Nephron (organoid): ENCODE measurements at regions not wholly inside any gene's neighbourhood (a gene's known extent, or its start where the extent isn't known, plus 50 kb on each side); places are given as distances from the start of the nearest gene placed in this dataset.
"Not testable (repeated sequence)": the region's sequence is repeated elsewhere in the genome, so short reads cannot be mapped to it uniquely, and the experiment has no call there.

Source experiments
- H3K27ac Mint-ChIP-seq, 3 experiments: 2 replicates each; pipeline ENCODE4 v1.8.0; 2020; ENCODE audit warnings: mixed read lengths in 3 of 3, mild to moderate bottlenecking in 2 of 3, moderate library complexity in 1 of 3
- H3K27me3 Mint-ChIP-seq: 2 replicates; pipeline ENCODE4 v1.8.0; 2021; ENCODE audit warnings: low read depth, mild to moderate bottlenecking, moderate library complexity, mixed read lengths
- H3K36me3 Mint-ChIP-seq: 2 replicates; pipeline ENCODE4 v1.8.0; 2020; ENCODE audit warnings: low read depth, mixed read lengths
- H3K4me1 Mint-ChIP-seq: 2 replicates; pipeline ENCODE4 v1.8.0; 2020; ENCODE audit warnings: mixed read lengths
- H3K4me3 Mint-ChIP-seq, 3 experiments: 2 replicates each; pipeline ENCODE4 v1.8.0; 2020; ENCODE audit warnings: mild to moderate bottlenecking in 3 of 3, mixed read lengths in 3 of 3, moderate library complexity in 2 of 3
- H3K9me3 Mint-ChIP-seq: 2 replicates; pipeline ENCODE4 v1.8.0; 2020; ENCODE audit warnings: mixed read lengths
- CTCF ChIP-seq, 3 experiments: fragments of 200-600 bp; sonication (generic); IDR thresholded peaks; one replicate each; pipeline ENCODE4 v1.5.0; 2021; ENCODE audit warnings: antibody characterized with exemption in 3 of 3; ENCODE audit not compliant: unreplicated experiment in 3 of 3

GRCh38 chr9:102728946-102729345, 266.2 kb upstream of the CYLC2 start:
- H3K4me1 Mint-ChIP-seq, result no peaks in the 10 kb centered on the region

GRCh38 chr9:102714184-102714583, 280.9 kb upstream of the CYLC2 start:
- no peak overlapping the region for H3K27ac Mint-ChIP-seq
- H3K4me3 Mint-ChIP-seq, result no peak overlapping the region
- H3K36me3 Mint-ChIP-seq, result no peaks in the 10 kb centered on the region
- no peaks in the 10 kb centered on the region for H3K4me1 Mint-ChIP-seq
- H3K27me3 Mint-ChIP-seq, result no peaks in the 10 kb centered on the region
- H3K9me3 Mint-ChIP-seq, result peaks cover 7% of the 10 kb centered on the region
- no peak for TF ChIP-seq CTCF (IDR thresholded peaks at IDR 0.05; ENCODE audit: unreplicated experiment in 3 of 3)

More at GRCh38 chr9:102728946-102729345, 266.2 kb upstream of the CYLC2 start:
- H3K36me3 Mint-ChIP-seq, result no peaks in the 10 kb centered on the region
- peaks cover 10% of the 10 kb centered on the region for H3K9me3 Mint-ChIP-seq
- no peak overlapping the region for H3K4me3 Mint-ChIP-seq
- H3K27ac Mint-ChIP-seq, result no peak overlapping the region
- peaks cover 3% of the 10 kb centered on the region for H3K27me3 Mint-ChIP-seq
- no peak for TF ChIP-seq CTCF (IDR thresholded peaks at IDR 0.05; ENCODE audit: unreplicated experiment in 3 of 3)

GRCh38 chr9:102712910-102713309, 282.2 kb upstream of the CYLC2 start:
- H3K27me3 Mint-ChIP-seq, H3K4me3 Mint-ChIP-seq, H3K36me3 Mint-ChIP-seq, H3K4me1 Mint-ChIP-seq, H3K9me3 Mint-ChIP-seq, H3K27ac Mint-ChIP-seq: not testable (repeated sequence)

- peaks cover 6% of the 10 kb centered on the region for H3K9me3 Mint-ChIP-seq
- TF ChIP-seq CTCF (IDR thresholded peaks at IDR 0.05; ENCODE audit: unreplicated experiment in 3 of 3), result no peak
- H3K27ac Mint-ChIP-seq, result no peak overlapping the region
- H3K4me1 Mint-ChIP-seq, result no peaks in the 10 kb centered on the region
- H3K27me3 Mint-ChIP-seq, result no peaks in the 10 kb centered on the region
- no peaks in the 10 kb centered on the region for H3K36me3 Mint-ChIP-seq
- no peak overlapping the region for H3K4me3 Mint-ChIP-seq
Measured at GRCh38 chr9:102700936-102701335, 294.2 kb upstream of the CYLC2 start.

- H3K9me3 Mint-ChIP-seq, result no peaks in the 10 kb centered on the region
- no peaks in the 10 kb centered on the region for H3K36me3 Mint-ChIP-seq
- H3K27me3 Mint-ChIP-seq, result no peaks in the 10 kb centered on the region
- no peak overlapping the region for H3K27ac Mint-ChIP-seq
- H3K4me3 Mint-ChIP-seq, result no peak overlapping the region
- TF ChIP-seq CTCF (IDR thresholded peaks at IDR 0.05; ENCODE audit: unreplicated experiment in 3 of 3), result no peak
- H3K4me1 Mint-ChIP-seq, result no peaks in the 10 kb centered on the region
Measured at GRCh38 chr9:102669220-102669619, 325.9 kb upstream of the CYLC2 start.

GRCh38 chr9:102652471-102652870, 342.7 kb upstream of the CYLC2 start:
- no peaks in the 10 kb centered on the region for H3K9me3 Mint-ChIP-seq
- no peaks in the 10 kb centered on the region for H3K27me3 Mint-ChIP-seq
- no peak overlapping the region for H3K27ac Mint-ChIP-seq
- TF ChIP-seq CTCF (IDR thresholded peaks at IDR 0.05; ENCODE audit: unreplicated experiment in 3 of 3), result no peak
- H3K4me3 Mint-ChIP-seq, result no peak overlapping the region
- H3K36me3 Mint-ChIP-seq, result no peaks in the 10 kb centered on the region
- H3K4me1 Mint-ChIP-seq, result no peaks in the 10 kb centered on the region
